Pons (tissue), 1 donor: ENCODE measurements at regions not wholly inside any gene's neighbourhood (a gene's known extent, or its start where the extent isn't known, plus 50 kb on each side); places are given as distances from the start of the nearest gene placed in this dataset.
A peak's percentile ranks its signal among the peaks of the same experiment; 100 is the strongest.

Experiments used
- DNase-seq: peaks from one replicate; pipeline ENCODE4 v3.0.0-alpha.2; 2016; ENCODE audit warnings: low spot score

DNA sequence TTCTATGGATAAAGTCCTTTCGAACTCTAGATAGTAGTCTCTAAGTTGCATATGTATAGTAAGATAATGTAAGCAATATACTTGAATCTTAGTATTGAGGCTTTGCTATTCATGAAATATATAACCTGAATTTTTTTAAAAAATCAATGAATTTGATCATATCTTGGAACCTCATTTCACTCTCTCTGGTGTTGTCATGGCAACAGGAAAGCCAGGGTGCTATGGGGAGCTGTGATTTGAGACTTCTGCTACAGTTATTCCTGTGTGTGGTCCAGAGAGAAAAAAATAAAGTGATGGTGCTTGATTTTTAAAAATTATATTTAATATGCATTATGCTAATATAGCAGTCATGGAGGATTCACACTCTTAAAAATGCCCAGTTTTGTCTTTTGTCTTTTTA, 508.0 kb downstream of the SNAPC1 start:
- no peak for DNase-seq

DNA sequence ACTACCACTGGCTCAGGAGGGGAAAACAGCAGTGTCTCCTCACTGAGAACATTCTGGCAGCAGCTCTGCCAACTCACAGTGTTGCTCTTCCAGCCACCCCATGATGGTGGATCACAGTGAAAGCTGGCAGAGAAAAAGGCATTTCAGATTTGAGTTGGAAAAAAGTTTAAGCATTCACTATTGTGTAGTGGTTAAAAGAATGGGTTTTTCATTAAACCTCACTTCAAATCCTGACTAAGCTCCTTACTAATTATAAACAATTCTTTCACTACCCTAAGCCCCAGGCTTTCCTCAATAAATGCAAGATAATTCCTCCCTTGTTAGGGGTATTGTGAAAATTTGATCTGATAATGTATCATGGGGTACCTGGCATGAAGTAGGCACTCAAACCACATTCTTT, 518.1 kb downstream of the SNAPC1 start:
- peak; percentile 15 for DNase-seq

DNA sequence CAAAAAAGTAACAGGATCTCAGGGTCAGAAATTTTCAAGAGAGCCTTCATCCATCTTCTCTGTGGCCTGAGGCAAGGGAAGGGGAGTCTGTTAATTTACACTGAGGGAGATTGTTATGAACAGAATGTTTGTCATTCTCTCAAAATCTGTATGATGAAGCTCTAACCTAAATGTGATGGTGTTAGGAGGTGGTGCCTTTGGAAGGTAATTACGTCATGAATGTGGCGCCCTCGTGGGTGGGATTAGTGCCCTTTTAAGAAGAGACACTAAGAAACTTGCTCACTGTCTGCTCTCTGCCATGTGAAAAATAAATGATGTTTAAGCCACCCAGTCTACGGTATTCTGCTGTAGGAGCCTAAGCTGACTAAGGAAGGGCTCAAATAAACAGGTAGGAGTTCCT, 521.6 kb downstream of the SNAPC1 start:
- no peak for DNase-seq

DNA sequence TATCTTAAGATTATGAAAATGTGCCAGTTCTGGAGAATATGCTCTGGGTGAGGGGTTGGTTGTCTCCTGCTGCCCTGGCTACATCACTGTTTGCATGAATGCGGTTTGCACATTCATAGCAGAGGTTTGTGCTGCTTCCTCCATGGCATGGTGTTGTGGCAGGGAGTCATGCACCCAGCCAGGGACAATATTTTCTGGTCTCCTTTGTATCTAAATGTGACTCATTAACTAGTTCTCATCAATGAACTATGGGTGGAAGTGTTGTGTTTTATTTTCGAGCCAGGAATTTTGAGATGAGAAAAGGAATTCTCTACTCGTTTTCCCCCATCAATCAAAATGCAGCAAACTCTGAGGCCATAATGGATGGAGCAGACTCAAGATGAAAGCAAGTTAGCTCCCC, 527.3 kb downstream of the SNAPC1 start:
- no peak for DNase-seq

DNA sequence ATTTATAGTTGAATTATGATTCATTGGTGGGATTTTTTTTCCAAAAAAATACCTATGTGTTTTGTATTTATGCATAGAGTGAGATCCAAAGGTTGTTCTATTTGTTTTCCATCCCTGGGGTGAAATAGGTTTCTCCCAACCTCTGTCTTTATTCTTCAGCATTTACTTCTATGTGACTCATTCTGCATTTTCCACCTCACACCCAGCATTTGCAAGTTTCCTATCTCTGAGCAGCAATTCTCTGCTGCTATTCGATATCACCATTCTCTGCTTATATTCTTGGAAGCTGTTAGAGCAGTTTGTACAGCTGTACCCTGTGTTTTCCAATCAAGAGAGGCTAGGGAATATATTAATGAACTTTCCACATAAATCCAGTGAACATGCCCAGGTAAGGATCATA, 538.9 kb downstream of the SNAPC1 start:
- no peak for DNase-seq

DNA sequence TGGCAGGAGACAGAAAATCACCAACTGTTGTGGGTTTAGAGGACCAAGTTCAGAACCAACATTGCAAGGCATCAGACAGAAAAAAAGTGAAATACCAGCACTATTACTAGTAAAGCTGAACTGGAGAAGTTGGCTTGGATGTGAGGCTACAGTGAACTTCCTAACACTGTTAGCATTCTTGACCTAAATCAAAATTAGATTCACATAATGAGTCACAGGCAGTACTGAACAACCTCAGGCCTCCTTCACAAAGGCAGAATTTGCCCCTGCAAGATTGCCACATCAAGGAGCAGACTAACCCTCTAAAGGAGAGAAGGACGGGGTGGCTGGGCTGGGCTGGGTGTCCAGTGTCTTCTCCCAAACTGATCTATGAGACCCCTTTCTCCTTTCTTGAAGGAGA, 539.7 kb downstream of the SNAPC1 start:
- DNase-seq, result no peak

DNA sequence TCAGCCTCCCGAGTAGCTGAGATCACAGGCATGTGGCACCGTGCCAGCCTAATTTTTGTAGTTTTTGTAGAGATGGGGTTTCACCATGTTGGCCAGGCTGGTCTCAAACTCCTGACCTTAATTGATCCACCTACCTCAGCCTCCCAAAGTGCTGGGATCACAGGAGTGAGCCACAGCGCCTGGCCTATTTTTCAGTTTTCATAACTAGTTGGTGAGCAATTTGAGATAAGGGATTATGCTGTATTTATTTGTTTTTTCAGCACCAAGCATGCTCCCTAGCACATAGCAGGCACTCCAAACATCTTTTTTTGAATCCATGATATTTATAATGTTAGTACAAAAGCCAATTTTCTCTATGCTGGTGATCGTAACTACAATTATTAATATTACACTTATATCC, 541.2 kb downstream of the SNAPC1 start:
- DNase-seq, result no peak

DNA sequence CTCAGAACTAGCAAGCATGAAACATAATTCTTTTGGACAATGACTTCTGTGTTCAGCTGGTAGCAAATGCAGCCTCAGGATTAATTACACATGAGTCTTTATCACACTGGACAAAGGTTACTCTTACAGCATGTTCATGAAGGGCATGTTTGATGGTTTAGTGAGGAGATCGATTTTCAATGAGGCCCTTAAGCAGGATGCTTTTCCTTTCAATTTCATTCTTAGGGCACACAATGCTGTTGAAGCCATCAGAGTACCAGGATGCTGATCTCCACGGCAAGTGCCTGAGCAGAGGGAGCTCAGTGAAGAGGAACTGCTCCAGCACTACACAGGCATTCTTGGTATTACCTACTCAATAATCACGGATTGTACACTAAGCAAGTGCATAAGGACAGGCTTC, 542.0 kb downstream of the SNAPC1 start:
- peak; percentile 11 for DNase-seq

DNA sequence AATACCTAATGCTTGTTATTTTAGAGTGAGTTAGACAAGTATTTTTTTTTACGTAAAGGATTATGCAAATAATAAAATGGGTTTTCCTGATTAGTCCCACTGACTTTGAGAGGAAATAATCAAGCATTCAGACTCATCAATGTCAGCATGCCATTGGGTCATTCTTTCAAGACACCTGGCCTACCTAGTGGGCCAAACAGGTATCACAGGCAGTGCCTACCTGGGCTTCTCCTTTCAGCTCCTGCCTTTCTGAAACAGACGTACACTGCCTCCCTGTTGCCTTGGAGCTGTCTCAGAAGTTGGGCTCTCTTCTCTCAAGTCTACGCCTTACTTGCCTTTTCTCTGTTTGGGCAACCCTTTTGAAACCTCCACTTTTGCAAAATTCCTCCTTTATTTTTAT, 545.6 kb downstream of the SNAPC1 start:
- no peak for DNase-seq

DNA sequence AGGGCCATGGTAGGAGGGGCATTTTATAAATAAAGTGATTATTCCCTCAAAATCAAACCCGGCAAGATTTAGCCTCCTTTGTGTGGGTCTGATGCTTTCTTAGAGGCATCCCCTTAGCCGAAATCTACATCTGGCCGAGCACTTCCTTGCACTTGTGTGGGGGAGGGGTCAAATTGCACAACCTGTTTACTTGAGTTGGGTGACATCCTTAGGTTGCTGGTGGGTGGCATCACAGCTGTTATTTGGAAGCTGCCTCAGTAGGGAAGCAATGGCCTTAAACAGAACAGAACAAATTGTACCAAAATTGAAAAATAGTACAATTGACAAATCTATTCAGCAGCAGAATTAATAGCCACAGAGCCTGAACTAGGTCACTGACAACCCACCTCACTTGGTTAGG, 546.1 kb downstream of the SNAPC1 start:
- DNase-seq, result no peak

DNA sequence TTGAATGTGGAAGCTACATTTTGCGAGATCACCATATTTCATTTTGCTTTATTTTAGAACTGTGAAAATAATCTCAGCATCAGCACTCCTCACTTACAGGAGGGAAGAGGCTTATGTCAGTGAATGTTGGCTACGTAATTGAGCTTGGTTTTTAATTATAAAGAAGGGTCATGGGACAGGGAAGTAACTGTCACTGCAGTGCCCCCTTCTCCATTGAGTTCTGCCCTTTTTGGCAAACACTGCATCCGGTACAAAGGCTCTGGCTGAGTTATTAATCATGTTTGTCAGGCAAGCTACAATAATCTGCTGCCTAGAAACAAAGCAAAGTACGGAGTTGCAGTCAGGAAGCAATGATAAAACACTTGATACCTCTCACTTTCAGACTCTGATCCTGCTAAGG, 546.7 kb downstream of the SNAPC1 start:
- no peak for DNase-seq

DNA sequence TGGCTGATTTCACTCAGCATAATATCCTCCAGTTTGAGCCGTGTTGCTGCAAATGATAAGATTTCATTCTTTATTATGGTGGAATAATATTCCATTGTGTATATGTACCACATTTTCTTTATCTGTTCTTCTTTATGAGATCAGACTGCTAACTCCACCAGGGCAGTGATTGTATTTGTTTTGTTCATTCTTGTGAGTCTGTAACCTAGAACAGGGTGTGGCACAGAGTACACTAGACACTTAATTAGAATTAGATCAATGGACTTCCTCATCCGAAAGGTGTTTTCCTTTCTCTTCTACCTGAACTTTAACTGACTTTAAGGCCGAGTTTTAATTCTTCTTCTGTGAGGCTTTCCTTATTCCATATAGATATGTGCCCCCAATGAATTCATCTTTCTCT, 551.0 kb downstream of the SNAPC1 start:
- DNase-seq, result no peak

DNA sequence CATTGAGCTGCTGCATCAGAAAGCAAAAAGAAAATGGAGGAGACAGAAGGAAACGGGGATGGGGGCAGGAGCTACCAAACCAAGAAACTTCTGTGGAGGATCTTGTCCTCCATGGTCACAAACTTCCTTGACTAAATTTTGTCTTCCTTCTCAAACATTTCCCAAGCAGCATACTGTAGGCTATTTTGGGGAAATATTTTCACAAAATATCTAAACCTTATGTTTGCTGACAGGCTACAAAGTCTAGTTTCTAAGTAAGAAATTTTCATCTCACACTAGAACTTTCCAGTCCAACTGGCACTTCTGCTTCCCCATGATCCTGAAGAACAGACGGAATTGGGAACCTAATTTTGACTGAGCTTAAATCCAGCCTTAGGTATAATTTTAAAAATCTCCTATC, 552.0 kb downstream of the SNAPC1 start:
- no peak for DNase-seq

DNA sequence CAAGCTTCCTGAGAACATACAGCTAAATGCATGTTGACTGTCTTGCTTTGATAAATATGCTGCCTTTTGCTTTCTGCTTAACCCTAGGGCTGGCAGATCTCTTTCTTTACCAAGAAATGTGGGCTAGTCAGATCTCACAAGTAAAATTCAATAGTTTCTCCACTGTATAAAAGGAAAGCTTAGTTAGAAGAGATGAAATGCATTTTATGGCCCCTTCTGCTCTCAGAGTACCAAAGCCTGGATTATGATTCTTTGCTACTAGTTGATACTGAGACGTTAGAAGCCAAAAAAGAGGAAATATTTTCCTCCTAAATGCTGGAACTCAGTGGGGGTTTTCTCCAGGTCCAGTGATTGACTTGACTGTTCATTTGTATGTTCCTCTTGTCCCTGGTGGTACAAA, 552.7 kb downstream of the SNAPC1 start:
- no peak for DNase-seq

DNA sequence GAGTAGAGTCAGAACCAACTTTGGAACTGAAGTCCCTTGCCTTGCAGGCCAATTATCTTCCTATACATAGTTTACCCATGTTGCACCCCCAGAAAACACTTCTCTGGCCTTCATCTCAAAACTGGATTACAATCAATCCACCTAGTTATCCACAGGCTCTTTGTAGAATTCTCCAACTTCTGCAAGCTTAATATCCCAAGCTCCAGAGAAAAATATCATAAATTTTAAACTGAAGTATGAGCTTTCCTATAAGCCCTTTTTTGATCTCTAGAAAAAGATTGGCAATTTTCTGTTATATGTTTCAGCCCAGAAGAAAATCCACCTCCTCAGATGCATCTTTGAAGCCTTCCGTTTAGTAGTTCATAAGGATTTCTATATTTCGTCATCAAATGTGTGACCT, 553.4 kb downstream of the SNAPC1 start:
- DNase-seq, result no peak

DNA sequence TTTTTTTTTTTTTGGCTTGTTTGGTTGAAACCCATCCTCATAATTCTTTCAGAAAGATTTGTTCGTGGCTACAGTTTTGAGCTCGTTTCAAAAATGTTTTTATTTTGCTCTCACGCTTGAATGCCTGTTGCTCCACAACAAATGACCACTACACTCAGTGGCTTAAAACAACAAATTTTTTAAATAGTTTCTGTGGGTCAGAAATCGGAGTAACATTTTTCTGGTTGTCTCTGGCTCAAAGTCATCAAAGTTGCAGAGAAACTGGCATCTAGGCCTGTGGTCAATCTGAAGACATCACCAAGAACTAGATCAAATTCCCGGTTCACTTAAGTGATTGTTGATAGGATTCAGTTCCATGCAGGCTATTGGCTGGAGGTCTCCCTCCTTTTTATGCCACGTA, 560.0 kb downstream of the SNAPC1 start:
- DNase-seq, result no peak

DNA sequence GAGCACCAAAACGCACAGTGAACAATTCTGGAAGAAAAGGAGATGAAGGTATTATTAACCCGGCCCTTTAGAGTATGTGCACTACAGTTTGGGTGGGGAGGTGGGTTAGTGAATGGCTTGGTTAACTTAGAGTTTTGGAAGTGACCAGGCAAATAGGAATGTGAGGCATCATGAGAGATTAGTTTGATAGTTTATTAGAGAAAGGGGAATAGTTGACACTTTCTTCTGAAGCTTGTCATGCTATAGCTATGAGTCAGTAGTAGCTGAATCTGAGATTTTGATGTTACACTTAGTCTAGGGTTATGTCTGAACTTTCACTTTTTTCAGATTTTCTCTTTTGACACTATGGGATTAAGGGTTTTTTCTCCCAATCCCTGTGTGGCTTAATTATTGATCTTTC, 567.2 kb downstream of the SNAPC1 start:
- DNase-seq, result no peak

DNA sequence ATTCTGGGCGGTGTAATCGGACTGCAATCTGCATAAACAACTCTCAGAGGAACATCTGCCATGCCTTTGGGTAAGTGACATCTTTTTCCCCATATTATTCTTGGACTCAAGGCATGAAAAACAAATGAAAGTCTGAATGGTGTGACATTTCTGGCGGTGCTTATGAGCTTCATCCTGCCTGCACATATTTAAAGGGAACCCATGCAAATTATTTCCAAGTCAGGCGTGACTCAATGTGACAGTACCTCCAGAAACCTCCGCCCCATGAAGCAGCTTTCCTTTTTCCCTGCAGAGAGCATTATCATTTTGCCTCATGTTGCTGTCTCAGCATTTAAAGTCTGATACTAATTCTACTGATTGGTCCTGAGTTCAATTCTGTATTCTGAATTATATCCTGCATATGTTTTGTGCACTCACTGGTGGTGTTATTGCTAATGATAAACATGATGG, 585.4 kb downstream of the SNAPC1 start:
- DNase-seq, result no peak

DNA sequence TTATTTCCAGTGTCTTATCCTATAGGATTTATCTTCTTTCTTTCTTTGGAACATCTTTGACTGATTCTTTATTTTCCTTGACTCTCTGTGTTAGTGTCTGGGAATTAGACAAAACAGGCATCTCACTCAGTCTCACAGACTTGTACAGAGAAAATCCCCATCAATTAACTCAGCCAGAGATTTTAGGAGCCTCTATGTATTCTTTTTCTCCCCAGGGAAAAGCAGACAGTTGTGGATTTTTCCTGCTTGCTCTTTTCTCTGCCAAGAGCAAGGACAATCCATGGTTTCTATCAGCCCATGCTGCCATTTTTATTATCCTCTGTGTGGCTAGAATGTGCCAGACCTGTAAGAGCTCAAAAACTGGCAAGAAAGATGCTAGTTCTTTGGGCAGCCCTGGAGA, 595.1 kb downstream of the SNAPC1 start:
- no peak for DNase-seq

DNA sequence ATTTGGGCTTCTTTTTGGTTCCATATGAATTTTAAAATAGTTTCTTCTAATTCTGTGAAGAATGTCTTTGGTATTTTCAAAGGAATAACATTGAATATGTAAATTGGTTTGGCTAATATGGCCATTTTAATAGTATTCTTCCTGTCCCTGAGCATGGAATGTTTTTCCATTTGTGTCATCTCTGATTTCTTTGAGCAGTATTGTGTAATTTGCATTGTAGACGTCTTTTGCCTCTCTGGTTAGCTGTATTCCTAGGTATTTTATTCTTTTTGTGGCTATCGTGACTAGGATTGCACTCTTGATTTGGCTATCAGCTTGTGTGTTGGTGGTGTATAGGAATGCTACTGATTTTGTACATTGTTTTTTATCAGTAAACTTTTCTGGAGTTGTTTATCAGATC, 601.9 kb downstream of the SNAPC1 start:
- no peak for DNase-seq

DNA sequence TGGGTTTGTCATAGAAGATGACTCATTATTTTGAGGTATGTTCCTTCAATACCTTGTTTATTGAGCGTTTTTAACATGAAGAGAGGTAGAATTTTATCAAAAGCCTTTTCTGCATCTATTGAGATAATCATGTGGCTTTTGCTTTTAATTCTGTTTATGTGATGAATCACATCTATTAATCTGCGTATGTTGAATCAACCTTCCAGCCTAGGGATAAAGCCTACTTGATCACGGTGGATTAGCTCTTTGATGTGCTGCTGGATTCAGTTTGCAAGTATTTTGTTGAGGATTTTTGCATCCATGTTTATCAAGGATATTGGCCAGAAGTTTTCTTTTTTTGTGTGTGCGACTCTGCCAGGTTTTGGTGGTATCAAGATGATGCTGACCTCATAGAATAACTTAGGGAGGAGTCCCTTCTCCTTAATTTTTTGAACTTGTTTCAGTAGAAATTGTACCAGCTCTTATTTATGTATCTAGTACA, 602.6 kb downstream of the SNAPC1 start:
- no peak for DNase-seq

DNA sequence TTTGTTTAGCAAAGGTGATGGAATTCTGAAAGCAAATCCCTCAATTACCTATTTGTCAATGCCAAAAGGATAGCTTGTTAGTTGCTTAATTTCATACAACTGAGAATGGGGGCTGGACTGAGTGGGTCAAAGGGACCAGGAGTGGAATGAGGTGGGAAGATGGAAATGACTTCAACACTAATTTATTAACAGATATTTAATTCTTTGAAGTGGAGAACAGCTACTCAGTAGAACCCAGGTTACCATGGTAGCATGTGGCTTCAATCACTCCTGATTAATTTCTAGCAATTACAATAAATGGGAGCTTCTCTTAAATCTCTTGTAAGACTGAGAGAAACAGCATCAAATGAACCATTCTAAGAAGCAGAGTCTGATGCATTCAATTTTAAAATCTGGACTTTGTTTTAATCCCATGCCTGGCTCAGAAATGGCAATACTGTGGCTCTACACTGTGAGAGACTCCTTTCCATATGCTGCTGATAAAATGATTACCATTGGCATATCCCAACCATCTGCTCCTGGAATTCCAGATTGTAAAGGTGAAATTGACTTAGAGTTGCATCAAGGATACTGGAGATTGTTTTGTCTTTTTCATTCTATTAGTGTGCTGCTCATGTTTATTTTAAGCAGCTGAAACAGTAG, 607.8 kb downstream of the SNAPC1 start:
- DNase-seq, result peak; percentile 20

DNA sequence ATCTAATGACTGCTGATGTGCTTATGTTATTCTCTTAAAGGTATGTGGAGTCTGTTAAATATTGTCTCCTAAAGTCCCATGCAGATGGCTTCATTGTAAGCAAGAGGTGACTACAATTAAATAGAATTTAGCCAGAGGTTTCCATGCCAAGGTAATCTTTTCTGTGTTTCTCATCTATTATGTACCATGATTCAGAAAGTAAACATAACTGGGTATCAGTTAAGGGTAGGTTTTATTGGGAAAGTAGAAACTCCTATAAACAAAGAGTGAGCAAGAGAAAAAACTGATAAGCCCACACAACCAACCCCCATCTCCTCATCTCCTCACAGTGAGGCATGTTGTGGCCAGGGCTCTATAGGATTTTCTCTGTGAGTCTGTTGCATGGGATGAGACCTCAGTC, 611.7 kb downstream of the SNAPC1 start:
- DNase-seq, result no peak

DNA sequence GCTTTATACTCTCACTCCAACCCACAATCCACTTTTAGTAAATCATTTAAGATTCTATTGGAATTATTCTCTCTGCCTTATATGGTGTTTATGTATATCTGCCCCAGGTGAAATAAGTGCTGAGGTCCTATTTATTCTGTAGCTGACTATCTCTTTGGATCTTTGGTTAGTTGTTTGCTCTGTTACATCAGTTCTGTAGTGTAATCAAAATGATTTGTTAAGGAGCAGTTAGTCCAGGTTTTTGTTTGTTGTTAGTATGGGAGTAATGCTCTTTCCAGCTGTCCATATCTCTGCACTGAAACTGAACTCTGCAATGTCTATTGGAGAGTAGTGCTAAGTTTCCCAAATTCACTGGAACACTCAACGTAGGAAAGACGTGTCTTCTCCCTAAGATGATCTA, 615.8 kb downstream of the SNAPC1 start:
- no peak for DNase-seq
